ENCODE measurements at regions not wholly inside any gene's neighbourhood (a gene's known extent, or its start where the extent isn't known, plus 50 kb on each side); places are given as distances from the start of the nearest gene placed in this dataset.
"Not testable (repeated sequence)": the region's sequence is repeated elsewhere in the genome, so short reads cannot be mapped to it uniquely, and the experiment has no call there.

DNA sequence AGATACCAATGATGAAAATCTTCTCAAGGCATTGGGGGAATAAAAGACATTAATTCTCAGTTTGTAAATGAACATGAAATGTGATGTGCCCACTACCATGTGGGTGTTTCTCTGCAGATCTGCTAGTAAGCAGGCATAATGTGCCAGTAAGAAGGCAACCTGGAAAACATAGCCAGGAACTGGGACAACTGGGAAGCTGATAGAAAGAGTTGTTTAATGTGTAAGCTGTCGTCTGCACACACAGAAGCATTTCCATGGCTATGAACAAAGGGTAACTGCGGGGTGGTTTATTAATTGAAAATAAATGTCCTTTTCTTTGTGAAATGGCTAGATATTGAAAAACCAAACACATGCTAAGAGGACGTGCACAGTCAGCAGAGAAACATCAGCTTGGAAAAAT is 52.0 kb downstream of the ZC3H11B start:
- FAIRE-seq (no peak), DNase-seq (ENCODE audit: insufficient read length, low spot score) (no peak)
- TF ChIP-seq POU2F2 (IDR thresholded peaks at IDR 0.05; ENCODE audit: low read depth, low read length): no peak

- TF ChIP-seq POLR2A (IDR thresholded peaks at IDR 0.05; ENCODE audit: low read depth, low read length) (no peak), PAX5 (IDR thresholded peaks at IDR 0.05; ENCODE audit: insufficient read depth, low read length, severe bottlenecking) (no peak), POU2F2 (IDR thresholded peaks at IDR 0.05; ENCODE audit: low read depth, low read length) (no peak), SPI1 (IDR thresholded peaks at IDR 0.05; ENCODE audit: low read depth, low read length) (no peak), POLR2AphosphoS5 (IDR thresholded peaks at IDR 0.05; ENCODE audit: low read depth, low read length) (no peak), TAF1 (IDR thresholded peaks at IDR 0.05; ENCODE audit: low read depth, low read length) (no peak)
- no peak for FAIRE-seq
Observed at GRCh38 chr1:219559899-219560298, 53.0 kb downstream of the ZC3H11B start.

DNA sequence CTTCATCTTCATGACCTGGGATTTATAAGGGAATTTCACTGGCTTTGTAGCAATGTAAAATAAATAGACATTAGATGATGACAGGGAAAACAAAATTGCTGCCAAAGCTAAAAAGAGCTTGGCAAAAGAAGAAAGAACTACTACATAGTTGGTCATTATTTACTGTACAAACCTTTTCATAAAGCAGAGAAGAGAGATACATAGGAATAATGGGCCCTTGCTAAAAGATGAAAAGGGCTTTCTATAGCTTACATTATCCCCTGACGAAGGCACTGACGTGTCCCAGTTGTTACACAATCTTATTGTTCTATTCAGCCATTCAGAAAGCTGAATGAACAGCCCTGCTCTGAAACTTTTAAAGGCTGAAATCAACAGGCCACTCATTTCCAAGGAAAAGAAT is 57.1 kb downstream of the ZC3H11B start:
- FAIRE-seq (no peak), DNase-seq (ENCODE audit: insufficient read length, low spot score) (no peak)
- TF ChIP-seq POU2F2 (IDR thresholded peaks at IDR 0.05; ENCODE audit: low read depth, low read length) (no peak), POLR2A (IDR thresholded peaks at IDR 0.05; ENCODE audit: low read depth, low read length) (no peak), PAX5 (IDR thresholded peaks at IDR 0.05; ENCODE audit: insufficient read depth, low read length, severe bottlenecking) (no peak), POLR2AphosphoS5 (IDR thresholded peaks at IDR 0.05; ENCODE audit: low read depth, low read length) (no peak), SPI1 (IDR thresholded peaks at IDR 0.05; ENCODE audit: low read depth, low read length) (no peak), TAF1 (IDR thresholded peaks at IDR 0.05; ENCODE audit: low read depth, low read length) (no peak)

More at GRCh38 chr1:219559899-219560298, 53.0 kb downstream of the ZC3H11B start:
- DNase-seq (ENCODE audit: insufficient read length, low spot score): no peak

- DNase-seq (ENCODE audit: insufficient read length, low spot score) (no peak), FAIRE-seq (no peak)
- TF ChIP-seq TAF1 (IDR thresholded peaks at IDR 0.05; ENCODE audit: low read depth, low read length) (no peak), POU2F2 (IDR thresholded peaks at IDR 0.05; ENCODE audit: low read depth, low read length) (no peak), SPI1 (IDR thresholded peaks at IDR 0.05; ENCODE audit: low read depth, low read length) (no peak), PAX5 (IDR thresholded peaks at IDR 0.05; ENCODE audit: insufficient read depth, low read length, severe bottlenecking) (no peak), POLR2A (IDR thresholded peaks at IDR 0.05; ENCODE audit: low read depth, low read length) (no peak), POLR2AphosphoS5 (IDR thresholded peaks at IDR 0.05; ENCODE audit: low read depth, low read length) (no peak)
Observed at GRCh38 chr1:219555031-219555692, 57.7 kb downstream of the ZC3H11B start.

- TF ChIP-seq POLR2AphosphoS5 (IDR thresholded peaks at IDR 0.05; ENCODE audit: low read depth, low read length): no peak
- no peak for TF ChIP-seq PAX5 (IDR thresholded peaks at IDR 0.05; ENCODE audit: insufficient read depth, low read length, severe bottlenecking)
- TF ChIP-seq POU2F2 (IDR thresholded peaks at IDR 0.05; ENCODE audit: low read depth, low read length): no peak
- no peak for TF ChIP-seq SPI1 (IDR thresholded peaks at IDR 0.05; ENCODE audit: low read depth, low read length)
- no peak for TF ChIP-seq POLR2A (IDR thresholded peaks at IDR 0.05; ENCODE audit: low read depth, low read length)
- no peak for TF ChIP-seq TAF1 (IDR thresholded peaks at IDR 0.05; ENCODE audit: low read depth, low read length)
- DNase-seq (ENCODE audit: insufficient read length, low spot score) (no peak), FAIRE-seq (no peak)
Observed at GRCh38 chr1:219553934-219554502, 58.9 kb downstream of the ZC3H11B start.

DNA sequence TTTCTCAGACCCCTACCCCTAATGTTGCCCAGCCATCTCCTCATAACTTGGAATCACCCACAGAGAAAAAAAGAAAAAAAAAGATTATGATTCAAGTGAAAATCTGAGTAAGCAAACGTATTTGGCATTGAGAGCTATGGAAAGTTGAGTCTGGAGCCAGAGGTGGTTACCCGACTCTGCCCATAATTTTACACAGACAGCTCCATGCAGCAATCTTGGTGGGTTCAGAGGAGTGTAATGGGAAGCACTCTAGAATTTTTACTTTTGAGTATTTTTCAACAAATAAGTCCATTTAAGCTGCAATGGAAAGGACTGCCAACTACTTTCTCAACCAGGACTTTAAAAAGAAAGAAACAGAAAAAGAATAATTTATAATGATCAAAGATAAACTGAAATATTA is 62.7 kb downstream of the ZC3H11B start:
- DNase-seq (ENCODE audit: insufficient read length, low spot score): no peak
- TF ChIP-seq SPI1 (IDR thresholded peaks at IDR 0.05; ENCODE audit: low read depth, low read length) (no peak), TAF1 (IDR thresholded peaks at IDR 0.05; ENCODE audit: low read depth, low read length) (no peak), POU2F2 (IDR thresholded peaks at IDR 0.05; ENCODE audit: low read depth, low read length) (no peak), POLR2AphosphoS5 (IDR thresholded peaks at IDR 0.05; ENCODE audit: low read depth, low read length) (no peak), PAX5 (IDR thresholded peaks at IDR 0.05; ENCODE audit: insufficient read depth, low read length, severe bottlenecking) (no peak), POLR2A (IDR thresholded peaks at IDR 0.05; ENCODE audit: low read depth, low read length) (no peak)
- FAIRE-seq: no peak

- DNase-seq (ENCODE audit: insufficient read length, low spot score): no peak
- TF ChIP-seq TAF1 (IDR thresholded peaks at IDR 0.05; ENCODE audit: low read depth, low read length): no peak
- TF ChIP-seq POU2F2 (IDR thresholded peaks at IDR 0.05; ENCODE audit: low read depth, low read length): no peak
- TF ChIP-seq POLR2AphosphoS5 (IDR thresholded peaks at IDR 0.05; ENCODE audit: low read depth, low read length): no peak
- TF ChIP-seq POLR2A (IDR thresholded peaks at IDR 0.05; ENCODE audit: low read depth, low read length): no peak
- TF ChIP-seq SPI1 (IDR thresholded peaks at IDR 0.05; ENCODE audit: low read depth, low read length): no peak
- no peak for TF ChIP-seq PAX5 (IDR thresholded peaks at IDR 0.05; ENCODE audit: insufficient read depth, low read length, severe bottlenecking)
- no peak for FAIRE-seq
Observed at GRCh38 chr1:219549215-219549614, 63.7 kb downstream of the ZC3H11B start.

DNA sequence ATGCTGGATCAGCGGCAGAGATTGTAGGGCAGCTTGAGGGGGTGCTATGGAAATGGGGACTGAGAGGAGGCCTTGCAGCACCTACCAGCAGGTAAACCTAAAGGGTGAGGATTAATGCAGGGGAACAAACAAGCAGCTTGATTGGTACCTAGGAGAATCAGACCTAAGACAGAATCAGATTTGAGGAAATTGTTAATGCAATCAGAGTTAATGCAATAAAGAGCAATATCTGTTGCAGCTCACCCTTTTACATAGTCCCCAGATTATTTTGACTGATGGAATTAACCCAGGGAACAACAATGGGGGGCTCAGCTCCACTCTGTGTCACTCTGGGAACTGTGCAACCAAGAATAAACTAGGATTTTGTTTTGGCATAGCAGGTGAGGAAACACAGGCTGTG is 64.5 kb downstream of the ZC3H11B start:
- no peak for FAIRE-seq

GRCh38 chr1:219545756-219546155 is 67.1 kb downstream of the ZC3H11B start:
- DNase-seq (ENCODE audit: insufficient read length, low spot score); FAIRE-seq: not testable (repeated sequence)

More for the DNA sequence above, 64.5 kb downstream of the ZC3H11B start:
- TF ChIP-seq POLR2AphosphoS5 (IDR thresholded peaks at IDR 0.05; ENCODE audit: low read depth, low read length) (no peak), SPI1 (IDR thresholded peaks at IDR 0.05; ENCODE audit: low read depth, low read length) (no peak), POU2F2 (IDR thresholded peaks at IDR 0.05; ENCODE audit: low read depth, low read length) (no peak), POLR2A (IDR thresholded peaks at IDR 0.05; ENCODE audit: low read depth, low read length) (no peak), TAF1 (IDR thresholded peaks at IDR 0.05; ENCODE audit: low read depth, low read length) (no peak), PAX5 (IDR thresholded peaks at IDR 0.05; ENCODE audit: insufficient read depth, low read length, severe bottlenecking) (no peak)
- DNase-seq (ENCODE audit: insufficient read length, low spot score): no peak

DNA sequence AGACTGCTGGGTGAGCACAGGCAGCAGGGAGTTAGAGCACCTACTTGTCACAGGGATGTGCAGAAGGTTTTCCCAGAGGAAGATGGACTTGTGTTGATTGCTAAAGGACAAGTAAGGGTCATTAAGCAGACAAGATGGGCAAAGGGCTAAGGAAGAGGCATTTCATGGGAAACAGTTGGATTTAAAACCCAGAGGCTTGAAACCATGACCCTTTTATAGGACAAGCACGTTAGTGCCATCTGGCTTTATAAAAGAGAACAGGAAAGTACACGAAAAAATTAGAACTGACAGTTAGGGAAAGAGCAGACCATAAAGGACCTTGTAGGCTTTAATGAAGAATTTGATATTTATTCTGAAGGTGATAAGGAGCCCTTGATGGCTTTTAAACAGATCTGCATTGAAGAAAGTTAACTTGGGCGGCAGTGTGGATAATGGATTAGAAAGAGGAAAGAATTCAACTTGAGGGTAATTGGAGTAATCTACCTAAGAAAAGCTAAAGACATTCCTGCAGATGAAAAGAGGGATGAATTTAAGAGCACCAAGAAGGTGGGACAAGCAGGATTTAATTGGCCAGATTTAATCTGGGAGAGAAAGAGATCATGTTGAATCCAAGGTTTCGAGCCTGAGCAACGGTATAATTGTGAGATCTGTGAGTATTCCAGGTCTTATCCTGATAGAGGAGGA is 68.6 kb downstream of the ZC3H11B start:
- FAIRE-seq (no peak), DNase-seq (ENCODE audit: insufficient read length, low spot score) (no peak)
- TF ChIP-seq POLR2AphosphoS5 (IDR thresholded peaks at IDR 0.05; ENCODE audit: low read depth, low read length) (no peak), SPI1 (IDR thresholded peaks at IDR 0.05; ENCODE audit: low read depth, low read length) (no peak), POLR2A (IDR thresholded peaks at IDR 0.05; ENCODE audit: low read depth, low read length) (no peak), POU2F2 (IDR thresholded peaks at IDR 0.05; ENCODE audit: low read depth, low read length) (no peak), TAF1 (IDR thresholded peaks at IDR 0.05; ENCODE audit: low read depth, low read length) (no peak)
